Activated T-cell treated with anti-CD3 and anti-CD28 coated beads, Interleukin-2, amount 50 U/mL, for 4 hours (primary cell): ENCODE measurements at regions not wholly inside any gene's neighbourhood (a gene's known extent, or its start where the extent isn't known, plus 50 kb on each side); places are given as distances from the start of the nearest gene placed in this dataset.
"Not testable (repeated sequence)": the region's sequence is repeated elsewhere in the genome, so short reads cannot be mapped to it uniquely, and the experiment has no call there.

Experiments
- ATAC-seq, 2 donors: fragments of 200-7000 bp; cut with Tn5 transposase; one replicate each; pipeline ENCODE4 v1.10.0; 2021
- DNase-seq: peaks from one replicate; pipeline ENCODE4 v3.0.0-alpha.2; 2020
- H3K27me3 Mint-ChIP-seq: one replicate; pipeline ENCODE4 v1.8.0; 2021; ENCODE audit warnings: low read depth, mixed read lengths
- H3K36me3 Mint-ChIP-seq: one replicate; pipeline ENCODE4 v1.8.0; 2022; ENCODE audit warnings: mixed read lengths; ENCODE audit not compliant: insufficient read depth
- H3K4me1 Mint-ChIP-seq: one replicate; pipeline ENCODE4 v1.8.0; 2021; ENCODE audit warnings: low read depth, mixed read lengths
- H3K4me3 Mint-ChIP-seq: one replicate; pipeline ENCODE4 v1.8.0; 2021; ENCODE audit warnings: mild to moderate bottlenecking, moderate library complexity, mixed read lengths
- H3K9me3 Mint-ChIP-seq: one replicate; pipeline ENCODE4 v1.8.0; 2021; ENCODE audit warnings: mixed read lengths

DNA sequence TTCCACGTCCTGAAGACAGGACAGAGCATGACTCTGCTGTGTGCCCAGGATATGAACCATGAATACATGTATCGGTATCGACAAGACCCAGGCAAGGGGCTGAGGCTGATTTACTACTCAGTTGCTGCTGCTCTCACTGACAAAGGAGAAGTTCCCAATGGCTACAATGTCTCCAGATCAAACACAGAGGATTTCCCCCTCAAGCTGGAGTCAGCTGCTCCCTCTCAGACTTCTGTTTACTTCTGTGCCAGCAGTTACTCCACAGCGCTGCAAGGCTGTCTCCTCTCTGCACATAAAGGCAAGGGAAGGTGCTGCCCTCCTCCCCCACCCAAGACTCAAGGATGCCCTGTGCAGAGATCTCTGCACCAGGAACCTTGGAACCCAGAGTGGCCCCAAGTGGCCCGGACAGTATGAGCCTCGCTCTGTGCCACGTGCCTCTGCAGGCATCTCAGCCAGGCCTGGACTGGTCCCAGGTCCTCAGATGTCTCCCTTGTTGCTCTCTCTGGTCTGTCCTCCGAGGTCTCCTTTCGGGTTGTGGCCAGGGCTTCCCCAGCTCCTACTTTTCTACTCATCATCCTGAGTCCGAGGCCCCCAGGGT, 230.3 kb upstream of the PRSS58 start:
- Mint-ChIP-seq H3K27me3 (no peaks in the 10 kb centered on the region), H3K36me3 (no peaks in the 10 kb centered on the region), H3K4me1 (peaks cover 23% of the 10 kb centered on the region), H3K9me3 (no peaks in the 10 kb centered on the region), H3K4me3 (no peak overlapping the region)
- no peak for DNase-seq
- no peak for ATAC-seq

DNA sequence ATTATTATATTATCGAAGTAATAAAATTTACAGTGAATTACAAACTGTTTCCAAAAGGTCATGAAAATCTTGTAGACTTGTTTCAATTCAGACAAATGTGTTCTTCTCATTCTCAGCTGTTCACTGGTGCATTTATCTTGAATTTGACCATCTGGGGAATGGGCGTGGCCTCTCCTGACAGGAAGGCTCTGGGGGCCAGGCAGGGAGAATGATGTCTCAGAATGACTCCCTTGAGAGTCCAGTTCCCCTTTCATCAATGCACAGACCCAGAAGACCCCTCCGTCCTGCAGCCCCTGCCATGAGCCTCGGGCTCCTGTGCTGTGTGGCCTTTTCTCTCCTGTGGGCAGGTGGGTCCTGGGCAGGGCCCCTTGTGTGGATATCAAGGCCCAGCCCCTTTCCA, 229.7 kb upstream of the PRSS58 start:
- H3K36me3 Mint-ChIP-seq, H3K27me3 Mint-ChIP-seq, DNase-seq, ATAC-seq, H3K9me3 Mint-ChIP-seq, H3K4me3 Mint-ChIP-seq: not testable (repeated sequence)
- H3K4me1 Mint-ChIP-seq, result peaks cover 26% of the 10 kb centered on the region

DNA sequence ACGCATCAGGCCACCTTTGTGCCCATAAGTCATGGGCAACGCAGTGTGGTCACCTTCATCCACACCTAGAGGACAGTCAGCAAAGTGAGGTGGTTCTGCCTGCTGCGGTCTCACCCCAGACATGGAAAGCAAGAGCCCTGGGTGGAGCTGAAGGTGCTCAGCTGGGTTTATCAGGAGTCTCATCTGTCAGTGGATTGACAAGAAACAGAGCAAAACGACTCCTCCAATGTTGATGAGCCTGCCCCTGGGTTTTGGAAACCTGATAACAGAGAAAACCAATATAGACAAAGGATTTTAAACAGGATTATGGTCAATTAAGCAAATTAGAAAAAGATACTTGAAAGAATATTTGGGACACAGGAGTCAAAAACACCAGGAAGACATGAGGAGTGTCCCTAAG, 229.3 kb upstream of the PRSS58 start:
- Mint-ChIP-seq H3K36me3 (no peaks in the 10 kb centered on the region), H3K4me1 (peaks cover 30% of the 10 kb centered on the region), H3K4me3 (no peak overlapping the region), H3K9me3 (no peaks in the 10 kb centered on the region), H3K27me3 (no peaks in the 10 kb centered on the region)
- no peak for DNase-seq
- ATAC-seq, result no peak

DNA sequence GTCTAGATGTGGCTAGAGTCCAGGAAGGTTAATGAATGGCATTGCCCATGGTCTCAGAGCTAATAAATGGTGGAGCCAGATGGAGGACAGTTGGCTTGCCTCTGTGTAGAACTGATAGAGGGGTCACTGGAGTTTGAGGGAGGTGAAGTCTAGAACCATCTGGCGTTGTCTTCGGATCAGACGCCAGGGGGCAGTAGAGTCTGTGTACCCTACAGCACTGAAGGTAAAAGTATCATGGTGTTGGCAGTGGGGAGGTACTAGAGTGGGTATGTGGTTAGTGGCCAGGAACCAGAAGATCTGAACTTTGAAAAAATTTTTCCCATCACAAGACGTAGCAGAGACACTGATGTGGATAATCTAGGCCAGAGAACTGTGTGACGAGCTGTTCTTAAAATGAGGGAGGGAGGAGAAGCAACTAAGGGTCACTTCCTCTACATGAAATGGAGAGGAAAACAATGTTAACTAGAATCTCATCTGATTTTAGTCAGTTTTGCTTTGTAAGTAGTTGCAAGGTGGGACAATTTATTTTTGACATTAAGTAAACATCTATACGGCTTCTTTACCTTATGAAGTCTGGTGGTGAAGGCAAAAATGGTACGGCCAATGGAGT, 227.9 kb upstream of the PRSS58 start:
- H3K27me3 Mint-ChIP-seq, result no peaks in the 10 kb centered on the region
- no peak overlapping the region for H3K4me3 Mint-ChIP-seq
- H3K4me1 Mint-ChIP-seq, result peaks cover 40% of the 10 kb centered on the region
- H3K9me3 Mint-ChIP-seq, result no peaks in the 10 kb centered on the region
- H3K36me3 Mint-ChIP-seq, result no peaks in the 10 kb centered on the region
- no peak for ATAC-seq
- DNase-seq, result no peak

DNA sequence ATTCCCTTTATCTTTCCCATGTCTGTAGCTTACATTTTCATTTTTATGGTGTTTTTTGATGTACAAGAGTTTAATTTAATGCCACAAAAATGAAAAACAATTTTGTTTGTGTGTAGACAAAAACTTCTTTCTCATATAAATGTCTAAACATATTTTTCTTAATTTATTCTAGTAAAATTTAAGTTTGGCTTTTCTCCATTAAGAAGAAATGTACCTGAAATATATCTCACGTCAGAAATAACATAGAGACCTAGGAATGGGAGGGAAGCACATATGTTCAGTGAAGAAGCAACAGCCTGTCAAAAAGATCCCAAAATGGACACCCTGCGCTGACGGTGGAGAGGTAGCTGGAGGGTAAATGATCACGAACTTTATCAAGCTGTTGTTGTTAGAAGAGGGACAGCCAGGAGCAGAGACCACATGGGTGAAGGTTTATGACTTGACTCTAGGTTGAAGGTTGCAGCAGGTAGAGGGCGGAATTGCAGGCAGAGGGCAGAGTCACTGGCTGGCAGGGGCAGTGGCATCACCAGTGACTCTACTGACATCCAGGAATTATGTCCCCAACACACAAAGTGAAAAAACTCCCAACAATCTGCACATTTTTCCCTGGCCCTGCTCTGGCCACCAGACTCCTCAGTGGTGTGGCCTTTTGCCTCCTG, 225.9 kb upstream of the PRSS58 start:
- H3K4me3 Mint-ChIP-seq, result no peak overlapping the region
- H3K9me3 Mint-ChIP-seq, result no peaks in the 10 kb centered on the region
- no peaks in the 10 kb centered on the region for H3K36me3 Mint-ChIP-seq
- ATAC-seq (no peak), DNase-seq (no peak)
- H3K27me3 Mint-ChIP-seq, result no peaks in the 10 kb centered on the region
- H3K4me1 Mint-ChIP-seq, result peaks cover 43% of the 10 kb centered on the region

DNA sequence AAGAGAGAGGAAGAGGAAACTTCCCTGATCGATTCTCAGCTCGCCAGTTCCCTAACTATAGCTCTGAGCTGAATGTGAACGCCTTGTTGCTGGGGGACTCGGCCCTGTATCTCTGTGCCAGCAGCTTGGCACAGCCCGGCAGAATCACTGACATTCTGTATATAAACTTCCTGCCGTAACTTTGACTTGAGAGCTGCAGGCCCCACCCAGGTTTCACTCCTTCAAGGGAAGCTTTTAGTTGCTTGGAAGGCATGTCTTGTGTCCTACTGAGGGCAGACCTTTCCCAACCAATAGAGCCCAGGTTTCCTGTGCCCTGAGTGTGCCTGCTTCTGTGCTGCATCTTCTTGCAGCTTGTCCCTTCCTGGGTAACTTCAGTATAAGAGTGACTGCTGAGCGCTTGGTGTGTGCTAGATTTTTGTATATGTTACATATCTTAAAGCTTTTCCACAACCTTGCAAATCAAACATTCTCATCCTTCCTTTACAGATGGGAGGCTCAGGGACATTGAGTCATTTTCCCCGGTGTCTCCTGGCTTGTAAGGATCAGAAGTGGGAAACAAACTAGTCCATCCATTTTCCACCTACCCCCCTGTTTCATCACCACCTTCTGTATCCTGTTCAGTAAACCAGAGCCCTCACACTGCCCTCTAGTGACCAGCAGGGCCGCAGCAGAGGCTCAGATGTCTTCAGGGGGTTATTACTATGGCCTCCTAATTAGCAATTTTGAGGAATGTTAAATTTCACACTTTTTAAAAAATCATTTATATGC, 225.2 kb upstream of the PRSS58 start:
- H3K36me3 Mint-ChIP-seq, result no peaks in the 10 kb centered on the region
- H3K27me3 Mint-ChIP-seq, result no peaks in the 10 kb centered on the region
- ATAC-seq, result peak; percentile 79 to 88
- peak; percentile 49 for DNase-seq
- peak overlapping the region; percentile 48 for H3K4me3 Mint-ChIP-seq
- H3K4me1 Mint-ChIP-seq, result peaks cover 48% of the 10 kb centered on the region
- H3K9me3 Mint-ChIP-seq, result no peaks in the 10 kb centered on the region

DNA sequence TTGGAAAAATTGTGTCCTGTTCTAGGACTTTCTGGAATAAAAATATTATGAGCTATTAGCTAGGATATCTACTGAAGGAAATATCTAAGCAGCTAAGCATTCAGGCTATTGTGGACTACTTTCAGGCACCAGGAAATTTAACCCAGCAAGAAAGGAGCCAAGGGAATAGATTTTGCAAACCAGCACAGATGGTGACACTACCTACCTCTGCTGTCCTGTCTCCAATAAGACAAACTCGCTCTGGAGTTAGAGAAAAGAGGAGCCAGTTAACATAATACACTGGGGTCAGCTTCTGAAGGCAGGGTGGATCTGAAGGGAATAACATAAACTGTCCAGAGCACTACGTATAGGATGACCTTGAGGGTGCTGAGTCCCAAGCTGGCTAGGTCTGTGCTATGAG, 223.7 kb upstream of the PRSS58 start:
- Mint-ChIP-seq H3K4me3 (no peak overlapping the region), H3K27me3 (no peaks in the 10 kb centered on the region), H3K36me3 (no peaks in the 10 kb centered on the region), H3K9me3 (no peaks in the 10 kb centered on the region), H3K4me1 (peaks cover 60% of the 10 kb centered on the region)
- no peak for DNase-seq
- no peak for ATAC-seq

DNA sequence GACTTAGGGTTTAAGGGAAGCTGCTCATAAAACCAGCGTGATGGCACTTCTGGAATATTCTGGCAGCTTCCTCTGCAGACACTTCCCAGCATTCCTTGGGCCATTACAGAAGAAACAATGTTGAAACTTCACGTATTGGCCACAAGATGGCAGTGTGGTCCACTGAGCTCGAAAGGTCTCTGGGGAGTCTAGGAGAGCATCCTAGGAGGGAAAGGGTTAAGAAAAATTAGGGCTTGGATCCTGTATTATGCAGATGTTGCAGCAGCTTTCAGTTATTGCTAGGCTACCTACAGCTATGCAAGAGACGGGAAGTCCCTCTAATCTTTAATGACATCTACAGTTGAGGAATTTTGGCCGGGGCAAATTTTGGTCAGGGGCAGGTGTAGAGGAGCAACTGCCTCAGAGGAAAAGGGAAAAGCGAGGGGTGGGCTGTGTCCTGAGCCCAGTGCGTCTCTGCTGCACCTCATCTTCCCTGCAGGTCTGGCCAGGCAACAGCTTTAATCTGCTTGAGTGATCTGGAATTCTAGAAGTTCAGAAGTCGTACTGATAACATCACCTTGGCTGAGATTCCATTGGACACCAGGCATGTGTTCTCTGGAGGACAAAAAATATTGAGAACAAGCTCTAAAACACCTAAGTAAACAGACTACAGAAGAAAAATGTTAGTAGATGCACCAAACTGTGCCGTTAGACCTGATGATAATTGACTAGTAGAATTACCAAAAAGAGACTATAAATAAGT, 220.8 kb upstream of the PRSS58 start:
- Mint-ChIP-seq H3K27me3 (no peaks in the 10 kb centered on the region), H3K4me3 (no peak overlapping the region), H3K36me3 (no peaks in the 10 kb centered on the region), H3K4me1 (peaks cover 75% of the 10 kb centered on the region), H3K9me3 (no peaks in the 10 kb centered on the region)
- ATAC-seq, result no peak
- no peak for DNase-seq

DNA sequence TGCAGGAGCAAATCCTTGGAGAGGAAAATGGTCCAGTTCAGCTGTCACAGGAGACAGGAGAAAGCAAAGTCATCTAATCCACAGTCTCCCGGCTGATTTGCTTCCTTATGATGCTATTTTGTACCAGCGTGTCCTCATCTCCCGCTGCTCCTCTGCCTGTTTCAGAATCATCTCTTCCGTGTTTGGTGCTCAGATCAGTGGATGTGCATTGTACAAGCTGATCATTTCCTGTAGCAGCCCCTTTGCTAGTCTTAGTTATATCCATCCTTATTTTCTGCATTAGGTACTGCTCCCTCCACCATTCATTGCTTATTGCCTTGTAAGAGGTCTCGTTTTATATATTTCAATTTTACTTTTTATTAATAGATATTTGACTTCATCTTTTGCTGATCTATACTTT, 219.9 kb upstream of the PRSS58 start:
- not testable (repeated sequence) for H3K4me3 Mint-ChIP-seq, H3K27me3 Mint-ChIP-seq, H3K9me3 Mint-ChIP-seq, ATAC-seq, DNase-seq, H3K36me3 Mint-ChIP-seq
- peaks cover 75% of the 10 kb centered on the region for H3K4me1 Mint-ChIP-seq

DNA sequence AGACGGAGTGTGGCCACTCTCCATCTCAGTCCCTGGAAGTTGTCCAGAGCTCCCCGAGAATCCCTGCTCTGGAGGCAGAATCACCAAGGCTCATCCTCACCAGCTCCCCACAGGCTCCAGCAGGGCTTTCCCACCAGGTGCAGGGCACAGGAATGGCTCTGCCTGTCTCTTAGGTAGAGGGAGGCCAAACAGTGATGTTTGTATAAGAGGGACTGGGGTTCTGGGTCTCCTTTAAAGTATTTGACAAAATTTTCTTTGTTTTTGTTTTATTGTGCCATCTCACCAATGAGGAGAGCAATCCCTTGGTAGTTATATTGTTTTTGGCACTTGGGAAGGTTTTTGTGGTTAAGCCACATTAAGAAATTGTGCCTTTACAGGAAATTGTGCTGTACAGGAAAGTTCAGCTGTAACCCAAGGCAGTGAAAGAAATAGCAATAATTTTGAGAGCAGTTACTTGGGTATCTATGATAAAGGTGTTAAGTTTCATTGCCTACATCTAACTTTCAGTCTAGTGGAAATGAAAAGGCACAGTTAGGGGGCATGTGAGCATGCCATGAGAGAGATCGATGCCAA, 219.3 kb upstream of the PRSS58 start:
- ATAC-seq (peak in 1 of 2 donors; percentile 36), DNase-seq (no peak)
- H3K4me1 Mint-ChIP-seq, result peaks cover 69% of the 10 kb centered on the region
- no peaks in the 10 kb centered on the region for H3K9me3 Mint-ChIP-seq
- H3K4me3 Mint-ChIP-seq, result peak overlapping the region; percentile 52
- H3K36me3 Mint-ChIP-seq, result no peaks in the 10 kb centered on the region
- no peaks in the 10 kb centered on the region for H3K27me3 Mint-ChIP-seq

DNA sequence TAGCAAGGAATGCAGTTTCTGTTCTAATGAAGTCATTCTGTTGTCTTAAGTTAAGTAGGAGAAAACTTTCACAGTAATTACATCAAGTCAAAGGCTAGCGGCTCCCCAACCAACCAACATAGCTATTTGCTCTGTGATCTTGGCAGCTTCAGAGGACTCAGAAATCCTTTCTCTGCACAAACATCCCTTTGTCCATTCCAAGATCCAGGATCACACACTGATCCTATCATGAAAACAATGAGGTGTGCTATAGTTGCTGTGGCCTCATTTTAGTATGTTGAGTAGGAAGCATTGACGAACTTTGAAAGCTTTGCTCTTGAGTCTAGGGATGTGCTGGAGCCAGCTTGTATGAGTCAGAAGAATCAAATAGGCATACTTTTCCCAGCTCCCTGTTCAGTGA, 218.2 kb upstream of the PRSS58 start:
- ATAC-seq (no peak), DNase-seq (no peak)
- Mint-ChIP-seq H3K9me3 (no peaks in the 10 kb centered on the region), H3K36me3 (no peaks in the 10 kb centered on the region), H3K4me1 (peaks cover 61% of the 10 kb centered on the region), H3K27me3 (no peaks in the 10 kb centered on the region), H3K4me3 (no peak overlapping the region)

DNA sequence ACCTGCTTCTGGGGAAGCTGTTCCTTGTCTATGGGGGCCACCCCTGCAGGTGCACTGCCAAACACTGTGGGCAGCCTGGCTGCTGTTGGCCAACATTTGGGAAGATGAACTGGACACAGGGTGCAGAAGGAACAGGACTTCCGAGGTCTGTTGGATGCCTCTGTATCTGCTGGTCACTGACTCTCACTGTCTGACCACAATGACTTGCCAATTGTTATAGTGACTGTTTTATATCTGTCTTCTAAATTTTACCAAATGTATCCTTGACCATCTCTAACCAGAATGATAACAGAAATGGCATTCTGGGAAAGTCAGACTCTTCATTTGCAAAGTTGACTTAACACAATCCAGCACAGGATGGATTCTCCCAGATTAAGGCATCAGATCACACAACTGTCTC, 214.0 kb upstream of the PRSS58 start:
- no peak for ATAC-seq
- Mint-ChIP-seq H3K4me3 (no peak overlapping the region), H3K36me3 (no peaks in the 10 kb centered on the region), H3K4me1 (peaks cover 72% of the 10 kb centered on the region), H3K27me3 (no peaks in the 10 kb centered on the region), H3K9me3 (no peaks in the 10 kb centered on the region)
- DNase-seq, result no peak

DNA sequence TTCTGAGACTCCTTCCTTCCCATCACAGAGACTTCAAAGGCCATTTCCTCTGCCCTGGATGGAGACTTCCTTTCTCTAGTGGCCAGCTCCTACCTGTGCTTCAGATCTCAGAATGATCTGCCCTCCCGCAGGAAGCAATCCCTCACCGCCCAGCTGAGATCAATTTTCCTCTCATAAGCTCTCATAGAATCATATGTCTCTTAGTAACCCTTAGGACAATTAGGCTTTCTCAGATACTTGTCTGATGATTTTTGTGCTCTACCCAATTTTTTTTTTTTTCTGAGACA, 212.6 kb upstream of the PRSS58 start:
- Mint-ChIP-seq H3K27me3 (no peaks in the 10 kb centered on the region), H3K4me3 (no peak overlapping the region), H3K4me1 (peaks cover 61% of the 10 kb centered on the region), H3K9me3 (no peaks in the 10 kb centered on the region), H3K36me3 (no peaks in the 10 kb centered on the region)
- ATAC-seq, result no peak
- DNase-seq, result no peak
